ENCODE measurements at regions not wholly inside any gene's neighbourhood (a gene's known extent, or its start where the extent isn't known, plus 50 kb on each side); places are given as distances from the start of the nearest gene placed in this dataset.
"Not testable (repeated sequence)": the region's sequence is repeated elsewhere in the genome, so short reads cannot be mapped to it uniquely, and the experiment has no call there.

- no peak for DNase-seq
Measured at GRCh38 chr12:73769337-73769736, 768.3 kb upstream of the ATXN7L3B start.

GRCh38 chr12:73798523-73798922 lies 739.1 kb upstream of the ATXN7L3B start:
- no peak for DNase-seq

- DNase-seq: no peak
Measured at GRCh38 chr12:73815072-73815645, 722.5 kb upstream of the ATXN7L3B start.

GRCh38 chr12:73817161-73817560 lies 720.5 kb upstream of the ATXN7L3B start:
- no peak for DNase-seq

GRCh38 chr12:73833746-73834145 lies 703.9 kb upstream of the ATXN7L3B start:
- no peak for DNase-seq

- DNase-seq: no peak
Measured at GRCh38 chr12:73841963-73842362, 695.7 kb upstream of the ATXN7L3B start.

GRCh38 chr12:73863546-73863945 lies 674.1 kb upstream of the ATXN7L3B start:
- DNase-seq: no peak

- no peak for DNase-seq
Measured at GRCh38 chr12:73867147-73867546, 670.5 kb upstream of the ATXN7L3B start.

GRCh38 chr12:73877291-73877690 lies 660.3 kb upstream of the ATXN7L3B start:
- not testable (repeated sequence) for DNase-seq

GRCh38 chr12:73892201-73892600 lies 645.4 kb upstream of the ATXN7L3B start:
- no peak for DNase-seq

- no peak for DNase-seq
Measured at GRCh38 chr12:73898645-73899044, 639.0 kb upstream of the ATXN7L3B start.

GRCh38 chr12:73902260-73902659 lies 635.4 kb upstream of the ATXN7L3B start:
- DNase-seq: no peak

GRCh38 chr12:73906757-73907156 lies 630.9 kb upstream of the ATXN7L3B start:
- DNase-seq: no peak

- no peak for DNase-seq
Measured at GRCh38 chr12:73935817-73936216, 601.8 kb upstream of the ATXN7L3B start.

GRCh38 chr12:73947326-73948026 lies 590.2 kb upstream of the ATXN7L3B start:
- DNase-seq: no peak

GRCh38 chr12:73950507-73950906 lies 587.1 kb upstream of the ATXN7L3B start:
- DNase-seq: no peak

GRCh38 chr12:73951956-73952703 lies 585.5 kb upstream of the ATXN7L3B start:
- DNase-seq: no peak

- no peak for DNase-seq
Measured at GRCh38 chr12:73964641-73965040, 573.0 kb upstream of the ATXN7L3B start.

- no peak for DNase-seq
Measured at GRCh38 chr12:73973486-73973885, 564.1 kb upstream of the ATXN7L3B start.

GRCh38 chr12:73984552-73984951 lies 553.1 kb upstream of the ATXN7L3B start:
- no peak for DNase-seq

GRCh38 chr12:73991138-73991537 lies 546.5 kb upstream of the ATXN7L3B start:
- DNase-seq: no peak

- no peak for DNase-seq
Measured at GRCh38 chr12:73998894-73999293, 538.7 kb upstream of the ATXN7L3B start.

- no peak for DNase-seq
Measured at GRCh38 chr12:74015118-74015517, 522.5 kb upstream of the ATXN7L3B start.

- not testable (repeated sequence) for DNase-seq
Measured at GRCh38 chr12:74016324-74016723, 521.3 kb upstream of the ATXN7L3B start.
